ENCODE measurements at regions not wholly inside any gene's neighbourhood (a gene's known extent, or its start where the extent isn't known, plus 50 kb on each side); places are given as distances from the start of the nearest gene placed in this dataset.

GRCh38 chr10:121308020-121308419, 290.2 kb downstream of the FGFR2 start:
- TF ChIP-seq EZH2 (IDR thresholded peaks at IDR 0.05; ENCODE audit: borderline replicate concordance, low read length) = no peak
- TF ChIP-seq, protein P1, sequence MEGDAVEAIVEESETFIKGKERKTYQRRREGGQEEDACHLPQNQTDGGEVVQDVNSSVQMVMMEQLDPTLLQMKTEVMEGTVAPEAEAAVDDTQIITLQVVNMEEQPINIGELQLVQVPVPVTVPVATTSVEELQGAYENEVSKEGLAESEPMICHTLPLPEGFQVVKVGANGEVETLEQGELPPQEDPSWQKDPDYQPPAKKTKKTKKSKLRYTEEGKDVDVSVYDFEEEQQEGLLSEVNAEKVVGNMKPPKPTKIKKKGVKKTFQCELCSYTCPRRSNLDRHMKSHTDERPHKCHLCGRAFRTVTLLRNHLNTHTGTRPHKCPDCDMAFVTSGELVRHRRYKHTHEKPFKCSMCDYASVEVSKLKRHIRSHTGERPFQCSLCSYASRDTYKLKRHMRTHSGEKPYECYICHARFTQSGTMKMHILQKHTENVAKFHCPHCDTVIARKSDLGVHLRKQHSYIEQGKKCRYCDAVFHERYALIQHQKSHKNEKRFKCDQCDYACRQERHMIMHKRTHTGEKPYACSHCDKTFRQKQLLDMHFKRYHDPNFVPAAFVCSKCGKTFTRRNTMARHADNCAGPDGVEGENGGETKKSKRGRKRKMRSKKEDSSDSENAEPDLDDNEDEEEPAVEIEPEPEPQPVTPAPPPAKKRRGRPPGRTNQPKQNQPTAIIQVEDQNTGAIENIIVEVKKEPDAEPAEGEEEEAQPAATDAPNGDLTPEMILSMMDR (conservative IDR thresholded peaks at IDR 0.05 in 1 of 2, IDR thresholded peaks at IDR 0.05 in 1 of 2; ENCODE audit: extremely low read depth in 1 of 2, insufficient read depth in 1 of 2, low read depth in 1 of 2, low read length in 2 of 2) = no peak

Data from mammary epithelial cell (primary cell).